ENCODE measurements at regions not wholly inside any gene's neighbourhood (a gene's known extent, or its start where the extent isn't known, plus 50 kb on each side); places are given as distances from the start of the nearest gene placed in this dataset.

- WGBS, 2 donors, result 100% methylated on average over 1 of the region's 1 CpG
- Histone ChIP-seq H3K9me3 (no peaks in the 10 kb centered on the region), H3K4me3 (no peak overlapping the region), H3K27me3 (no peaks in the 10 kb centered on the region), H3K36me3 (no peaks in the 10 kb centered on the region), H3K27ac (no peak overlapping the region), H3K4me1 (no peaks in the 10 kb centered on the region)
- ATAC-seq (ENCODE audit: low FRiP score in 2 of 2), result no peak
- DNase-seq, result no peak
- TF ChIP-seq POLR2AphosphoS5 (IDR thresholded peaks at IDR 0.05) (no peak), POLR2A (IDR thresholded peaks at IDR 0.05) (no peak), CTCF (IDR thresholded peaks at IDR 0.05) (no peak), EP300 (IDR thresholded peaks at IDR 0.05) (no peak)
Measured at GRCh38 chr5:1942158-1942557, 59.4 kb upstream of the IRX4 start.

GRCh38 chr5:1939256-1939655 is 56.5 kb upstream of the IRX4 start:
- no peak for ATAC-seq (ENCODE audit: low FRiP score in 2 of 2)

GRCh38 chr5:1938310-1939000 is 55.7 kb upstream of the IRX4 start:
- no peaks in the 10 kb centered on the region for H3K36me3 ChIP-seq
- no peak for ATAC-seq (ENCODE audit: low FRiP score in 2 of 2)
- no peaks in the 10 kb centered on the region for H3K27me3 ChIP-seq
- H3K4me1 ChIP-seq, result no peaks in the 10 kb centered on the region
- WGBS, 2 donors, result 78 to 82% methylated on average over 16 to 17 of the region's 17 CpGs
- H3K9me3 ChIP-seq, result no peaks in the 10 kb centered on the region
- no peak overlapping the region for H3K27ac ChIP-seq
- no peak for TF ChIP-seq POLR2AphosphoS5 (IDR thresholded peaks at IDR 0.05)
- no peak for TF ChIP-seq CTCF (IDR thresholded peaks at IDR 0.05)
- TF ChIP-seq POLR2A (IDR thresholded peaks at IDR 0.05), result no peak
- TF ChIP-seq EP300 (IDR thresholded peaks at IDR 0.05), result no peak
- H3K4me3 ChIP-seq, result no peak overlapping the region
- DNase-seq, result no peak

More at GRCh38 chr5:1939256-1939655, 56.5 kb upstream of the IRX4 start:
- H3K27ac ChIP-seq, result no peak overlapping the region
- no peaks in the 10 kb centered on the region for H3K36me3 ChIP-seq
- TF ChIP-seq EP300 (IDR thresholded peaks at IDR 0.05), result no peak
- no peak for TF ChIP-seq POLR2A (IDR thresholded peaks at IDR 0.05)
- no peak for TF ChIP-seq CTCF (IDR thresholded peaks at IDR 0.05)
- TF ChIP-seq POLR2AphosphoS5 (IDR thresholded peaks at IDR 0.05), result no peak
- no peaks in the 10 kb centered on the region for H3K4me1 ChIP-seq
- H3K4me3 ChIP-seq, result no peak overlapping the region
- no peaks in the 10 kb centered on the region for H3K27me3 ChIP-seq
- no peak for DNase-seq
- H3K9me3 ChIP-seq, result no peaks in the 10 kb centered on the region
- WGBS, 2 donors, result 53 to 54% methylated on average over 5 to 6 of the region's 6 CpGs

GRCh38 chr5:1937590-1937989 is 54.9 kb upstream of the IRX4 start:
- TF ChIP-seq CTCF (IDR thresholded peaks at IDR 0.05) (no peak), POLR2A (IDR thresholded peaks at IDR 0.05) (no peak), EP300 (IDR thresholded peaks at IDR 0.05) (no peak), POLR2AphosphoS5 (IDR thresholded peaks at IDR 0.05) (no peak)
- H3K36me3 ChIP-seq, result no peaks in the 10 kb centered on the region
- H3K27me3 ChIP-seq, result no peaks in the 10 kb centered on the region
- H3K4me1 ChIP-seq, result no peaks in the 10 kb centered on the region
- no peak overlapping the region for H3K4me3 ChIP-seq
- no peak for ATAC-seq (ENCODE audit: low FRiP score in 2 of 2)
- H3K27ac ChIP-seq, result no peak overlapping the region
- H3K9me3 ChIP-seq, result no peaks in the 10 kb centered on the region
- 79 to 82% methylated on average over 11 to 12 of the region's 12 CpGs for WGBS, 2 donors
- DNase-seq, result no peak

GRCh38 chr5:1936901-1937300 is 54.2 kb upstream of the IRX4 start:
- Histone ChIP-seq H3K27ac (no peak overlapping the region), H3K4me1 (no peaks in the 10 kb centered on the region), H3K4me3 (no peak overlapping the region), H3K27me3 (no peaks in the 10 kb centered on the region), H3K36me3 (no peaks in the 10 kb centered on the region), H3K9me3 (no peaks in the 10 kb centered on the region)
- DNase-seq (no peak), ATAC-seq (ENCODE audit: low FRiP score in 2 of 2) (no peak)
- no peak for TF ChIP-seq CTCF (IDR thresholded peaks at IDR 0.05)
- no peak for TF ChIP-seq EP300 (IDR thresholded peaks at IDR 0.05)
- TF ChIP-seq POLR2AphosphoS5 (IDR thresholded peaks at IDR 0.05), result no peak
- TF ChIP-seq POLR2A (IDR thresholded peaks at IDR 0.05), result no peak
- 76 to 84% methylated on average over 5 of the region's 5 CpGs for WGBS, 2 donors
